ENCODE measurements at regions not wholly inside any gene's neighbourhood (a gene's known extent, or its start where the extent isn't known, plus 50 kb on each side); places are given as distances from the start of the nearest gene placed in this dataset.
"Not testable (repeated sequence)": the region's sequence is repeated elsewhere in the genome, so short reads cannot be mapped to it uniquely, and the experiment has no call there.

- DNase-seq (ENCODE audit: low spot score): no peak
Observed at GRCh38 chr5:176748073-176748966, 62.0 kb upstream of the UNC5A start.

- DNase-seq (ENCODE audit: low spot score): no peak
Observed at GRCh38 chr5:176748967-176749935, 61.1 kb upstream of the UNC5A start.

- no peak for DNase-seq (ENCODE audit: low spot score)
Observed at GRCh38 chr5:176750144-176750543, 60.2 kb upstream of the UNC5A start.

DNA sequence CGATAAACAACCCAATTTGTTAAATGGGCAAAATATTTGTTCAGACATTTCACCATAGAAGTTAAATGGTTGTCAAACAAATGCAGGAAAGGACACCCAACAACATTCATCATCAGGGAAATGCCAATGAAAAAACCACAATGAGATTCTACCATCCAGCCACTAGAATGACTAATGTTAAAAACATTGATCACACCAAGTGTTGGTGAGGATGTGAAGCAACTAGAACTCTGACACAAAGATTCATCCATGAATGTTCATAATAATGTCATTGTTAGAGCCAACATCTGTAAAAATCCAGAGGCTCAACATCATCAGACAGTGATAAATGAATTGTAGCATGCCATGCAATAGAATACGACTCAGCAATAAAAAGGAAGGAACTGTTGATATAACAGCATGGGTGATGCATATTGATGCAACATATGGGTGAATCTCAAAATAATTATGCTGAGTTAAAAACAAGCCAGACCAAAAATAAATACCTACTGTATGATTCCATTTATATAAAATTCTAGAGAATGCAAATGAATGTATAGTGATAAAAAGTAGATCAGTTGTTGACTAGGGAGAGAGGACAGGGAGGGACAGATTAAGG is 55.9 kb upstream of the UNC5A start:
- DNase-seq (ENCODE audit: low spot score): no peak

DNA sequence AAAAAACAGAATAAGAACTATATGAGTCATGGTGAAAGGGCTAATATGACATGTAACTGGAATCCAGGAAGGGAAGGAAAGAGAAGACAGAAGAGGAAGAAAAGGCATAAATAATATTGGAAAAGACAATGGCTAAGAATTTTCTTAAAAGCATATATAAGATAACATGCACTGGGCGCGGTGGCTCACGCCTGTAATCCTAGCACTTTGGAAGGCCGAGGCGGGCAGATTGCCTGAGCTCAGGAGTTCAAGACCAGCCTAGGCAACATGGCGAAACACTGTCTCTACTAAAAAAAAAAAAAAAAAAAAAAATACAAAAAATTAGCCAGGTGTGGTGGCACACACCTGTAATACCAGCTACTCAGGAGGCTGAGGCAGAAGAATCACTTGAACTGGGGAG is 54.8 kb upstream of the UNC5A start:
- DNase-seq (ENCODE audit: low spot score): not testable (repeated sequence)

- not testable (repeated sequence) for DNase-seq (ENCODE audit: low spot score)
Observed at GRCh38 chr5:176757569-176757968, 52.8 kb upstream of the UNC5A start.

All from AG20443 (cell line).